GM19238 (cell line): ENCODE measurements at regions not wholly inside any gene's neighbourhood (a gene's known extent, or its start where the extent isn't known, plus 50 kb on each side); places are given as distances from the start of the nearest gene placed in this dataset.
A peak's percentile ranks its signal among the peaks of the same experiment; 100 is the strongest.

Experiments used
- DNase-seq: peaks from one replicate; pipeline ENCODE4 v3.0.0; 2011; ENCODE audit warnings: low spot score; ENCODE audit not compliant: insufficient read length

DNA sequence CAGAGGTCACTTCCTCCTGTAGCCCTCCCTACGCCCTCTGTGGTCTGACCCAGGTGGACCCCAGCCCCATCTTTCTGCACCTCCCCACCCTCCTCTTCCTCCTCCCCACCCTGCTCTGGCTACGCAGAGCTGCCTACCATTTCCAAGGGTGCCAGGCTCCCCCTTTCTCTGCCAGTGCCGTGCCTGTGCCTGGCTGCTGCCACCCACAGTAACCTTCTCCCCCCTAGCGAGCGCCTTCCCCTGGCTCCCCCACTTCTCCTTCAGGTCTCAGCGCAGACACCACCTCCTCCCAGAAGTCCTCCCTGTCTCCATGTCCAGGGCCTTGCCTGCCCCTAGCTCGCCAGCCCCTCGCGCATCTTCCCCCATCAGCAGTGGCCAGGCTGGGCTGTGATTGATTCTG, 471.5 kb downstream of the PTPRU start:
- no peak for DNase-seq

DNA sequence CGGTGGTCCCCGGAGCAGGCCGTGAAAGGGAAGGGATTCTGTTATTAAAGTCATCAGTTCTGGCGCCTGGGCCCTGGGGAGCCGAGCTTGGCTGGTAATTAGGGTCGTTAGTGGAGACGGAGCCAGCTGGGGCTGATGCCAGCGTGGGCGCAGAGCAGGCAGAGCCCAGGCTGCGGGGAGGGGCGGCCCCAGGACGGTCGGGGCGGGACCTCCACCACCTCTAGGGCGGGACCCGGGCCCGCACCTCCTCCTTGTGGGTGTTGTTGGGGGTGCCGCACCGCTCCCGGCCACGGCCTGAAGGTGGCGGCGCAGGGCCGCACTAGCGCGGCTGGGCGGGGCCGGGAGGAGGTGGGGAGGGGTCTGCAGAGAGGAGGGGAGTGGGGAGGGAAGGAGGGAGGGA, 470.6 kb downstream of the PTPRU start:
- no peak for DNase-seq

GRCh38 chr1:29704430-29704829, 468.1 kb downstream of the PTPRU start:
- no peak for DNase-seq

DNA sequence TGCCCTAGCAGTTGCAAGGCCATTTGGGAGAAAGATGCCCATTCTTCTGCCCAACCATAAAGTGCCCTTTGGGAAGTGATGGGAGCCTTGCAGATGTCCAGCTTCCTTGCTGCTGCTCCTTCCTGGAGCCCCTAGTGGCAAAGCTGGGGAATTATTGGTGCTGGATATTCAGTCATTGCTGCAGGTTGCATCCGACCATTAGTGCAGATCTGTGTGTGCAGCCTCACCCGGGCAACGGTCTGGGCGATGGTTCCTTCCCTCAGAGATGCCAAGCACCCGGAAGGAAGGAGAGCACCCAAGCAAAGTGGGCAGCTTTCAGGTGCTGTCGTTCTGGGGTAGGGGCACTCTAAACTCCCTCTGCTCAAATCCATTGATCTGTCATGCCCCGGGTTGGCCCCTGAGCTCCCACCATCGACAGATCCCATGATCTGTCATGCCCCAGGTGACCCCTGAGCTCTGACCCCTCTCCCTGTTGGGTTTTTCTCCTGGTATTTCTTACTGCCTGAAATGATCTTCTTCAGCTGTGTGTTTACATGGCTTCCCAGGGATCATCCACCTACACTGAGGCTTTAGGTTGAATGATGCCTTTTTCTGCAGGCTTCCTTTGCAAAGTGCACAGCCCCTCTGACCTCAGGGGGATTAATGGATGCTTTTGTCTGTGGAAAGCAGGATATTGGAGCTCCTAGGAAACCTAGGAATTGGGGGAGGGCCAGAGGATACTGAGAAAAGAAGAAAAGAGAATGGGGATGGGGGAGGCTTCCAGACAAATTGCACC, 467.5 kb downstream of the PTPRU start:
- peak; percentile 40 for DNase-seq

DNA sequence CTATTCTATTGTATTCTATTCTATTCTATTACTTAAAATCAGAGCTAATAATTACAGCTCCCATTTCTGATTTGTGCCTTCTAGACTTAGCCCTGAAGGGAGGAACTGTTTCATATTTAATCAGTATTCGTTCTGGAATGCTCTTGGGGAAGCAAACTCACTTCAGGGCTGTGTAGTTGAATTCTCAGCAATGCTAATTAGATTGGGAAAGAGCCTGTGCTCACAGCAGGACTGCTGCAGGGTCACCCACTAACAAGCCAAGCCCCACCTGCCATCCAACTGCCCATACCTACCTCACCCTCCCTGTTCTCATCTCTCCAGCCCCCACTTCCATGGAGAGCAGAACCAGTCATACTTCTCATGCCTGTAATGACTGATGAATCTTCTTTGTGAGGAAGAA, 464.2 kb downstream of the PTPRU start:
- DNase-seq: no peak

DNA sequence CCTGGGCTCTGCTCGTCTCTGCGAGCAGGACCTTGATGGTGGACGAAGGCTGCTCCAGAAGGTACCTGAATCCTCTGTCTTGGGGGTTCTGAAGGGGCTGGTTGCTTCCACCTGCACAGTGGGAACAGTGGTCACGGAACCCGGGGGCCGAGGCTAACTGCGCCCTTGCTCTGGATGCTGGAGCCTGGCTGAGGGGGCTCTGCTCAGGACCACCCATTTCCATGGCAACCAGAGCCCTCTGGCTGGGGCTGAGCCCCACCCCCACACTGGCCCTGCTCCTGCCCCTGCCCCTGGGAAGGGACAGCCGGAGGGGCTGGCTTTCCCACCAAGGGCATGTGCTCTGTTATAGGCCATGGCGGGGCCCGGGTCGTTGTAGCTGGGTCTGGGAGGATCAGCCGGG, 462.3 kb downstream of the PTPRU start:
- no peak for DNase-seq

GRCh38 chr1:29698033-29698432, 461.7 kb downstream of the PTPRU start:
- DNase-seq: no peak

- no peak for DNase-seq
Observed at GRCh38 chr1:29697391-29697780, 461.1 kb downstream of the PTPRU start.

DNA sequence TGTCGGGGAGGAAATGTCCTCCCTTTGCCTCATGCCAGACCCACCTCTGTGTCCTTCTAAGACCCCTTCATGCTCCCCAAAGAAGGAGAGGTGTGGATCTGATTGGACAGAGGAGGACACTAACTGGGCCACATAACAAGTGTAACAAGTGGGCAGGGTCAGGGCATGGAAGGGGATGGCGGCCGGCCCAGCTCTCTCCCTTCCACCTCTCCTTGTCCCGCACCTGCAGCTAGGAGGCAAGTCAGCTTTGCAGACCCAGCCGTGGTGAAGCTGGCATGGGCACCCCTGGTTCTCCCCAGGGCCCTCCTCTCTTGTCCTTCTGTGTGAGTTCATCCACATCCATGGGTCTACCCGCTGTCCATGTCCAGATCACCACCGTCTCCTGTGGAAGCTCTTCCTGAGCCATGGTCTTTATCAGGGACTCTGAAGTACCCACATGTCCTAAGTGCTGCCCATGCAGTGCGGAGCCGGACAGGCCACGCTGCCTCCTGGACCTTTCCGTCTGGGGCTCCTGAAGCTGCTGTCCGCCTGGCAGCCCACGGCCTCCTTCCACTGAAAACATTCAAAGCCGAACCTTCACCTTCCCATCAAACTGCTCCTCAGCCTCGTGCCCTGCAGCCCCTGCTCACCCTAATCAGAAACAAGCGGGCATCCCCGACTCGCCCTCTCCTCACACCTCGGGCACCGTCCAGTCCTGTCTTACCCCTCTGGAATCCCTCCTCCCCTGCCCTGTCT, 460.5 kb downstream of the PTPRU start:
- DNase-seq: no peak

DNA sequence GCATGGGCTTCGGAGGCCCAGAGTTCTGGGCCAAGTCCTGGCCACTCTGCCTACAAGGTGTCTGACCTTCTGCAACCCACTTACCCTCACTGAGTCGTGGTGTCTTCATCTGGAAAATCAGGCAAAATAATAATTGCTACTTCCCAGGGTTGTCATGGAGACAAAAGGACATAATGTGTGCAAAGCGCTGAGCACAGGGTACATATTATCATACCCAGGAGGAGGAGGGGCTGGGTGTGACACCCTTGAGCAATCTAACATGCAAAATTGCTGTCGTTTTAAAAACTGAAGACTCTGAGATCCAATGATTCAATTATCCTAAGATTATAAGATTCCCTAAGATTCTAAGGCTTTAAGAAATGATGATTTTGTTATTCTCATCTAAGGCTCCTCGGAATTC, 459.5 kb downstream of the PTPRU start:
- no peak for DNase-seq

GRCh38 chr1:29695036-29695435, 458.7 kb downstream of the PTPRU start:
- DNase-seq: no peak

GRCh38 chr1:29691499-29691898, 455.2 kb downstream of the PTPRU start:
- DNase-seq: no peak

DNA sequence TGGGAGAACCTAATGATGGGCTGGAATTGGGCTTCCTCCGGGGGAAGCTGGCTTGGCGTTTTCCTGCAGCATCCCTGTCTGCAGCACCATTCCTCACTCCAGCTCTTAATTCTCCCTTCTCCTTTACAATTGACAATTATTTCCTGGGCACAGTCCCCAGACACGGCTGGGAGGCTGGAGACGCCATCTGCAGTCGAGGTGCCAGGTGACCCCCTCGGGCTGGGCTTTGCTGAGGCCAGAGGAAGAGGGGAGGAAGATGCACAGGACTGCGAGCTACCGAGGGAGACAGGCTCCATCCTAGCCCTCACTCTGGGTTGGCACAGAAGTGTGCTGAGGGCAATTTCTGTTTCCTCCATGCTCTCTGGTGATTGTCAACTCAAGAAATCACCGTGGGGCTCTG, 453.8 kb downstream of the PTPRU start:
- DNase-seq: no peak

- DNase-seq: no peak
Observed at GRCh38 chr1:29689372-29690030, 453.2 kb downstream of the PTPRU start.

- no peak for DNase-seq
Observed at GRCh38 chr1:29688471-29689365, 452.4 kb downstream of the PTPRU start.

DNA sequence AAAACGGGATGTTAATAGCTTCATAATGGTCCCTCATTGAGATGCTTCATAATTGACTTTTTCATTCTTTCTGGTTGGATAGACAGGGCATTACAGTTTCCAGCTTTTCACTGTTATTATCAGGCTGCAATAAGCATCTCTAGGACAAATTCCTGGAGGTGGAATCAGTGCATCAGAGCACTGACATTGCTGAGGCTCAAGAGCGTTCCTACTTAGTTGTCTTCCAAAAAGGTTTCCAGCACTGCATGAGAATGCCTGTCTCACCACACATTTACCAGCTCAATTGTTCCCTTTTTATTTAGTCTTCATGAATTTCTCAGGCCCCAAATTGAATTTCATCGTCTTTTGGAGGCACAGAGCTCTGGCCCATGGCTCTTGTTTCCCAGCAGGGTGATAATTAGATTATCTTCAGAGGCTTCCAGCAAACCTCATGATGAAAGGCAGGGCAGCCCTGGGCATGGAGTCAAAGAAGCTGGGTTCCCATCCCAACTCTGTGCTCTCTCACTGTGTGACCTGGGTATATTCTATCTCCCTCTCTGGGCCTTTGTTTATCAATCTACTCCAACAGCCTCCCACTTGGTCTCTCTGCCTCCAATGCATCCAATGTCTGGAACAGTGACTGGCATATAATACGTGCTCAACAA, 451.4 kb downstream of the PTPRU start:
- no peak for DNase-seq

DNA sequence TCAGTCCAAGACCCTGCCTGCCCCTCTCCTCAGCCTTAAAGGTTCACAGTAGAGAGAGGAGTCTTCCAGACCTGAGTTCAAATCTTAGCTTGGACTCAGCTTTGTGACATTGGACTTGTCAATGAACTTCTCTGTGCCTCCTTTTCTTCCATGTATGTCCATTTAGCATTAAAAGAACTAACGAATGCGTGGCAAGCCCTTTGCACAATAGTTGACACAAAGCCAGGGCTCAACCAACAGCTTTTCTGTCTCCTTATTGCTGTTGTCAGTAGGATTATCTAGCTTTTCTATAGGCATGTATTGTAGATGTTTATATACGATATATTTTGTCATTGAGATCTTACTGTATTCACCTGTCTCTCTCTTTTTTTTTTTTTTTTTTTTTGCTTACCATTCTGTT, 450.8 kb downstream of the PTPRU start:
- no peak for DNase-seq

GRCh38 chr1:29686012-29686930, 449.9 kb downstream of the PTPRU start:
- DNase-seq: no peak

- no peak for DNase-seq
Observed at GRCh38 chr1:29685387-29685786, 449.1 kb downstream of the PTPRU start.

DNA sequence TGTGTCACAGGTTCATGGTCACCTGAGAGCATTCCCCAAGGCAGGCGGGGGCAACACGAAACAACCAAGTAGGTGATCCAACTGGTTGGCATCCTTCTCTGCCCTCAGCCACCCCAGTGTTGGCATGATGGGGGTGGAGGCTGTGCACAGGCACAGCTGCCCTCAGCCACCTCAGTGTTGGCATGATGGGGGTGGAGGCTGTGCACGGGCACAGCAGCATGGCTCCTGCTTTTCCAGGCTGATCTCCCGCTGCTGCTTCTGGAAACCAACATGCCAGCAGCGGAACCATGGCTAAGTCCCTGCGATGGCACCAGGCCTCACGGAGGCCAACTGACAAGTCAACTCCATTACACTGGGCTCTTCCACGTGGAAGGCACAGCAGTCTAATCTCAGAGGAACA, 447.8 kb downstream of the PTPRU start:
- DNase-seq: no peak
